HCEC 1CT (cell line): ENCODE measurements at regions not wholly inside any gene's neighbourhood (a gene's known extent, or its start where the extent isn't known, plus 50 kb on each side); places are given as distances from the start of the nearest gene placed in this dataset.

Source experiments
- DNase-seq: peaks from one replicate; pipeline ENCODE4 v3.0.0-alpha.2; 2017

- no peak for DNase-seq
These were observed 687.4 kb upstream of the ID2 start for GRCh38 chr2:7994397-7994951.

GRCh38 chr2:7997279-7997678 is 684.6 kb upstream of the ID2 start:
- DNase-seq = no peak

- DNase-seq = no peak
These were observed 682.0 kb upstream of the ID2 start for GRCh38 chr2:7999683-8000476.

- no peak for DNase-seq
These were observed 681.0 kb upstream of the ID2 start for GRCh38 chr2:8000870-8001269.

- no peak for DNase-seq
These were observed 679.0 kb upstream of the ID2 start for GRCh38 chr2:8002765-8003393.

- DNase-seq = no peak
These were observed 678.3 kb upstream of the ID2 start for GRCh38 chr2:8003462-8004075.

GRCh38 chr2:8004250-8004681 is 677.6 kb upstream of the ID2 start:
- no peak for DNase-seq

- DNase-seq = no peak
These were observed 675.7 kb upstream of the ID2 start for GRCh38 chr2:8006181-8006580.

- no peak for DNase-seq
These were observed 675.2 kb upstream of the ID2 start for GRCh38 chr2:8006626-8007025.

- DNase-seq = no peak
These were observed 672.8 kb upstream of the ID2 start for GRCh38 chr2:8009010-8009597.

GRCh38 chr2:8015848-8016600 is 665.8 kb upstream of the ID2 start:
- DNase-seq = no peak

- no peak for DNase-seq
These were observed 665.2 kb upstream of the ID2 start for GRCh38 chr2:8016688-8017087.

- no peak for DNase-seq
These were observed 662.9 kb upstream of the ID2 start for GRCh38 chr2:8018956-8019355.

GRCh38 chr2:8019934-8020333 is 661.9 kb upstream of the ID2 start:
- DNase-seq = no peak

GRCh38 chr2:8021921-8022320 is 659.9 kb upstream of the ID2 start:
- DNase-seq = no peak

- DNase-seq = no peak
These were observed 658.8 kb upstream of the ID2 start for GRCh38 chr2:8022908-8023640.

- no peak for DNase-seq
These were observed 657.4 kb upstream of the ID2 start for GRCh38 chr2:8024506-8024905.

- no peak for DNase-seq
These were observed 655.5 kb upstream of the ID2 start for GRCh38 chr2:8026381-8026780.

GRCh38 chr2:8027387-8027786 is 654.5 kb upstream of the ID2 start:
- no peak for DNase-seq

GRCh38 chr2:8028036-8028435 is 653.8 kb upstream of the ID2 start:
- no peak for DNase-seq

GRCh38 chr2:8028436-8028835 is 653.4 kb upstream of the ID2 start:
- no peak for DNase-seq

GRCh38 chr2:8028981-8029380 is 652.9 kb upstream of the ID2 start:
- no peak for DNase-seq
